ENCODE measurements at regions not wholly inside any gene's neighbourhood (a gene's known extent, or its start where the extent isn't known, plus 50 kb on each side); places are given as distances from the start of the nearest gene placed in this dataset.
"Not testable (repeated sequence)": the region's sequence is repeated elsewhere in the genome, so short reads cannot be mapped to it uniquely, and the experiment has no call there.

GRCh38 chr4:66034262-66034661 lies 364.0 kb upstream of the EPHA5 start:
- Mint-ChIP-seq H3K4me3 (no peak overlapping the region), H3K27ac (no peak overlapping the region), H3K27me3 (ENCODE audit: low read depth in 3 of 3) (peaks cover 0 to 2% (median 0%) of the 10 kb centered on the region in 3 donors), H3K9me3 (peaks cover 7 to 55% (median 17%) of the 10 kb centered on the region in 6 donors), H3K4me1 (no peaks in the 10 kb centered on the region), H3K36me3 (no peaks in the 10 kb centered on the region)
- no peak for DNase-seq

GRCh38 chr4:66032571-66032970 lies 362.3 kb upstream of the EPHA5 start:
- Mint-ChIP-seq H3K9me3 (peaks cover 7 to 55% (median 19%) of the 10 kb centered on the region in 6 donors), H3K4me1 (no peaks in the 10 kb centered on the region), H3K4me3 (no peak overlapping the region), H3K36me3 (no peaks in the 10 kb centered on the region), H3K27ac (no peak overlapping the region), H3K27me3 (ENCODE audit: low read depth in 3 of 3) (peaks cover 0 to 2% (median 0%) of the 10 kb centered on the region in 3 donors)
- DNase-seq, result no peak

- H3K4me3 Mint-ChIP-seq, result no peak overlapping the region
These were observed 358.4 kb upstream of the EPHA5 start for GRCh38 chr4:66028668-66029067.

GRCh38 chr4:66023061-66023460 lies 352.8 kb upstream of the EPHA5 start:
- Mint-ChIP-seq H3K4me3 (no peak overlapping the region), H3K4me1 (no peaks in the 10 kb centered on the region), H3K27ac (no peak overlapping the region), H3K36me3 (peaks cover 0 to 5% (median 0%) of the 10 kb centered on the region in 3 donors), H3K9me3 (peaks cover 13 to 80% (median 46%) of the 10 kb centered on the region in 6 donors), H3K27me3 (ENCODE audit: low read depth in 3 of 3) (peaks cover 0 to 2% (median 0%) of the 10 kb centered on the region in 3 donors)
- DNase-seq, result no peak

More at GRCh38 chr4:66028668-66029067, 358.4 kb upstream of the EPHA5 start:
- H3K27me3 Mint-ChIP-seq (ENCODE audit: low read depth in 3 of 3), result no peaks in the 10 kb centered on the region
- no peaks in the 10 kb centered on the region for H3K4me1 Mint-ChIP-seq
- peaks cover 11 to 60% (median 22%) of the 10 kb centered on the region in 6 donors for H3K9me3 Mint-ChIP-seq
- H3K36me3 Mint-ChIP-seq, result no peaks in the 10 kb centered on the region
- DNase-seq, result no peak
- H3K27ac Mint-ChIP-seq, result no peak overlapping the region

- Mint-ChIP-seq H3K27ac (no peak overlapping the region), H3K9me3 (peaks cover 17 to 83% (median 57%) of the 10 kb centered on the region in 6 donors), H3K27me3 (ENCODE audit: low read depth in 3 of 3) (peaks cover 0 to 2% (median 2%) of the 10 kb centered on the region in 3 donors), H3K4me1 (no peaks in the 10 kb centered on the region), H3K36me3 (peaks cover 0 to 12% (median 4%) of the 10 kb centered on the region in 3 donors), H3K4me3 (no peak overlapping the region)
- DNase-seq, result no peak
These were observed 347.4 kb upstream of the EPHA5 start for GRCh38 chr4:66017671-66018070.

- Mint-ChIP-seq H3K9me3 (peaks cover 18 to 86% (median 61%) of the 10 kb centered on the region in 6 donors), H3K4me3 (no peak overlapping the region), H3K27me3 (ENCODE audit: low read depth in 3 of 3) (peaks cover 0 to 2% (median 2%) of the 10 kb centered on the region in 3 donors), H3K4me1 (no peaks in the 10 kb centered on the region), H3K36me3 (peaks cover 0 to 7% (median 4%) of the 10 kb centered on the region in 3 donors), H3K27ac (no peak overlapping the region)
- DNase-seq, result no peak
These were observed 346.0 kb upstream of the EPHA5 start for GRCh38 chr4:66016240-66016639.

- H3K4me1 Mint-ChIP-seq, result no peaks in the 10 kb centered on the region
These were observed 344.0 kb upstream of the EPHA5 start for GRCh38 chr4:66014146-66014765.

GRCh38 chr4:66000510-66001117 lies 330.3 kb upstream of the EPHA5 start:
- Mint-ChIP-seq H3K4me1 (no peaks in the 10 kb centered on the region), H3K27me3 (ENCODE audit: low read depth in 3 of 3) (no peaks in the 10 kb centered on the region), H3K4me3 (no peak overlapping the region), H3K27ac (no peak overlapping the region), H3K9me3 (peaks cover 9 to 40% (median 24%) of the 10 kb centered on the region in 6 donors), H3K36me3 (peaks cover 0 to 8% (median 4%) of the 10 kb centered on the region in 3 donors)
- DNase-seq, result no peak

More at GRCh38 chr4:66014146-66014765, 344.0 kb upstream of the EPHA5 start:
- Mint-ChIP-seq H3K27me3 (ENCODE audit: low read depth in 3 of 3) (peaks cover 0 to 3% (median 0%) of the 10 kb centered on the region in 3 donors), H3K27ac (no peak overlapping the region), H3K36me3 (peaks cover 0 to 7% (median 4%) of the 10 kb centered on the region in 3 donors), H3K4me3 (no peak overlapping the region), H3K9me3 (peaks cover 25 to 86% (median 69%) of the 10 kb centered on the region in 6 donors)
- DNase-seq, result no peak

GRCh38 chr4:65999518-65999871 lies 329.2 kb upstream of the EPHA5 start:
- Mint-ChIP-seq H3K4me3 (no peak overlapping the region), H3K4me1 (no peaks in the 10 kb centered on the region), H3K9me3 (peaks cover 4 to 30% (median 23%) of the 10 kb centered on the region in 6 donors), H3K27me3 (ENCODE audit: low read depth in 3 of 3) (no peaks in the 10 kb centered on the region), H3K36me3 (peaks cover 0 to 8% (median 4%) of the 10 kb centered on the region in 3 donors), H3K27ac (no peak overlapping the region)
- DNase-seq, result no peak

- H3K36me3 Mint-ChIP-seq; H3K27me3 Mint-ChIP-seq (ENCODE audit: low read depth in 3 of 3); H3K4me3 Mint-ChIP-seq; DNase-seq; H3K4me1 Mint-ChIP-seq; H3K27ac Mint-ChIP-seq: not testable (repeated sequence)
- peaks cover 4 to 25% (median 19%) of the 10 kb centered on the region in 6 donors for H3K9me3 Mint-ChIP-seq
These were observed 328.7 kb upstream of the EPHA5 start for GRCh38 chr4:65998807-65999517.

- DNase-seq, result no peak
- peaks cover 13 to 72% (median 40%) of the 10 kb centered on the region in 6 donors for H3K9me3 Mint-ChIP-seq
- H3K27me3 Mint-ChIP-seq (ENCODE audit: low read depth in 3 of 3), result no peaks in the 10 kb centered on the region
- no peaks in the 10 kb centered on the region for H3K36me3 Mint-ChIP-seq
- H3K27ac Mint-ChIP-seq, result no peak overlapping the region
- no peak overlapping the region for H3K4me3 Mint-ChIP-seq
- no peaks in the 10 kb centered on the region for H3K4me1 Mint-ChIP-seq
These were observed 312.8 kb upstream of the EPHA5 start for GRCh38 chr4:65983061-65983460.

GRCh38 chr4:65976287-65976686 lies 306.0 kb upstream of the EPHA5 start:
- no peaks in the 10 kb centered on the region for H3K4me1 Mint-ChIP-seq
- no peaks in the 10 kb centered on the region for H3K36me3 Mint-ChIP-seq
- peaks cover 4 to 42% (median 33%) of the 10 kb centered on the region in 6 donors for H3K9me3 Mint-ChIP-seq
- no peak overlapping the region for H3K4me3 Mint-ChIP-seq
- DNase-seq, result no peak
- no peak overlapping the region for H3K27ac Mint-ChIP-seq
- no peaks in the 10 kb centered on the region for H3K27me3 Mint-ChIP-seq (ENCODE audit: low read depth in 3 of 3)

- no peak for DNase-seq
- Mint-ChIP-seq H3K9me3 (peaks cover 0 to 31% (median 21%) of the 10 kb centered on the region in 6 donors), H3K36me3 (no peaks in the 10 kb centered on the region), H3K4me1 (no peaks in the 10 kb centered on the region), H3K27ac (no peak overlapping the region), H3K4me3 (no peak overlapping the region), H3K27me3 (ENCODE audit: low read depth in 3 of 3) (no peaks in the 10 kb centered on the region)
These were observed 302.9 kb upstream of the EPHA5 start for GRCh38 chr4:65973186-65973585.

- H3K27me3 Mint-ChIP-seq (ENCODE audit: low read depth in 3 of 3), result no peaks in the 10 kb centered on the region
These were observed 301.4 kb upstream of the EPHA5 start for GRCh38 chr4:65971686-65972085.

More at GRCh38 chr4:65971686-65972085, 301.4 kb upstream of the EPHA5 start:
- no peak for DNase-seq
- Mint-ChIP-seq H3K4me1 (no peaks in the 10 kb centered on the region), H3K36me3 (no peaks in the 10 kb centered on the region), H3K27ac (no peak overlapping the region), H3K4me3 (no peak overlapping the region), H3K9me3 (peaks cover 0 to 25% (median 19%) of the 10 kb centered on the region in 6 donors)

All from immature natural killer cell (primary cell).